ENCODE measurements at regions not wholly inside any gene's neighbourhood (a gene's known extent, or its start where the extent isn't known, plus 50 kb on each side); places are given as distances from the start of the nearest gene placed in this dataset.
"Not testable (repeated sequence)": the region's sequence is repeated elsewhere in the genome, so short reads cannot be mapped to it uniquely, and the experiment has no call there.

GRCh38 chr11:23473782-23474181 lies 613.5 kb upstream of the CCDC179 start:
- no peaks in the 10 kb centered on the region for H3K27me3 ChIP-seq (ENCODE audit: control insufficient read depth, insufficient read depth, low read length)
- TF ChIP-seq CTCF (conservative IDR thresholded peaks at IDR 0.05 in 1 of 2, IDR thresholded peaks at IDR 0.05 in 1 of 2; ENCODE audit: low read depth in 1 of 2, low read length in 2 of 2) (no peak), EZH2 (IDR thresholded peaks at IDR 0.05; ENCODE audit: low read length, missing control alignments) (no peak)
- H3K4me3 ChIP-seq (replicated peaks in 1 of 4; ENCODE audit: control extremely low read depth in 1 of 4, insufficient read depth in 1 of 4, low read depth in 3 of 4, low read length in 4 of 4) = no peak overlapping the region
- H2AFZ ChIP-seq (ENCODE audit: low read length) = no peak overlapping the region
- no peaks in the 10 kb centered on the region for H3K36me3 ChIP-seq (ENCODE audit: control insufficient read depth, insufficient read depth, low read length)
- H3K9me3 ChIP-seq (ENCODE audit: control insufficient read depth, insufficient read depth, low read depth, low read length) = no peaks in the 10 kb centered on the region
- no peaks in the 10 kb centered on the region for H3K79me2 ChIP-seq (ENCODE audit: control insufficient read depth, insufficient read depth, low read length)
- H3K4me2 ChIP-seq (ENCODE audit: extremely low read depth, insufficient read depth, low read length) = no peak overlapping the region
- H3K27ac ChIP-seq (ENCODE audit: insufficient read depth, low read length) = no peak overlapping the region
- no peak overlapping the region for H3K9ac ChIP-seq (ENCODE audit: insufficient read depth, low read length)
- H4K20me1 ChIP-seq (ENCODE audit: control insufficient read depth, extremely low read depth, insufficient read depth, low read length) = no peaks in the 10 kb centered on the region
- DNase-seq (ENCODE audit: low read depth in 2 of 2) = peak in 1 of 2 donors; percentile 40
- H3K4me1 ChIP-seq (ENCODE audit: control insufficient read depth, extremely low read depth, insufficient read depth, low read length) = no peaks in the 10 kb centered on the region

GRCh38 chr11:23480736-23481135 lies 620.5 kb upstream of the CCDC179 start:
- Histone ChIP-seq H3K9ac (ENCODE audit: insufficient read depth, low read length) (no peak overlapping the region), H3K9me3 (ENCODE audit: control insufficient read depth, insufficient read depth, low read depth, low read length) (no peaks in the 10 kb centered on the region), H4K20me1 (ENCODE audit: control insufficient read depth, extremely low read depth, insufficient read depth, low read length) (no peaks in the 10 kb centered on the region), H3K27me3 (ENCODE audit: control insufficient read depth, insufficient read depth, low read length) (no peaks in the 10 kb centered on the region), H2AFZ (ENCODE audit: low read length) (no peak overlapping the region), H3K79me2 (ENCODE audit: control insufficient read depth, insufficient read depth, low read length) (no peaks in the 10 kb centered on the region), H3K4me3 (replicated peaks in 1 of 4; ENCODE audit: control extremely low read depth in 1 of 4, insufficient read depth in 1 of 4, low read depth in 3 of 4, low read length in 4 of 4) (no peak overlapping the region), H3K4me2 (ENCODE audit: extremely low read depth, insufficient read depth, low read length) (no peak overlapping the region), H3K27ac (ENCODE audit: insufficient read depth, low read length) (no peak overlapping the region), H3K36me3 (ENCODE audit: control insufficient read depth, insufficient read depth, low read length) (no peaks in the 10 kb centered on the region), H3K4me1 (ENCODE audit: control insufficient read depth, extremely low read depth, insufficient read depth, low read length) (no peaks in the 10 kb centered on the region)
- no peak for DNase-seq (ENCODE audit: low read depth in 2 of 2)
- TF ChIP-seq EZH2 (IDR thresholded peaks at IDR 0.05; ENCODE audit: low read length, missing control alignments) = no peak
- no peak for TF ChIP-seq CTCF (conservative IDR thresholded peaks at IDR 0.05 in 1 of 2, IDR thresholded peaks at IDR 0.05 in 1 of 2; ENCODE audit: low read depth in 1 of 2, low read length in 2 of 2)

- not testable (repeated sequence) for H3K36me3 ChIP-seq (ENCODE audit: control insufficient read depth, insufficient read depth, low read length); DNase-seq (ENCODE audit: low read depth in 2 of 2); H2AFZ ChIP-seq (ENCODE audit: low read length); H3K27ac ChIP-seq (ENCODE audit: insufficient read depth, low read length); H3K27me3 ChIP-seq (ENCODE audit: control insufficient read depth, insufficient read depth, low read length); H3K9ac ChIP-seq (ENCODE audit: insufficient read depth, low read length); H4K20me1 ChIP-seq (ENCODE audit: control insufficient read depth, extremely low read depth, insufficient read depth, low read length); H3K4me2 ChIP-seq (ENCODE audit: extremely low read depth, insufficient read depth, low read length); H3K9me3 ChIP-seq (ENCODE audit: control insufficient read depth, insufficient read depth, low read depth, low read length); H3K79me2 ChIP-seq (ENCODE audit: control insufficient read depth, insufficient read depth, low read length); H3K4me3 ChIP-seq (replicated peaks in 1 of 4; ENCODE audit: control extremely low read depth in 1 of 4, insufficient read depth in 1 of 4, low read depth in 3 of 4, low read length in 4 of 4); H3K4me1 ChIP-seq (ENCODE audit: control insufficient read depth, extremely low read depth, insufficient read depth, low read length)
These were observed 623.9 kb upstream of the CCDC179 start for GRCh38 chr11:23484146-23484545.

- not testable (repeated sequence) for H3K27ac ChIP-seq (ENCODE audit: insufficient read depth, low read length); H3K4me1 ChIP-seq (ENCODE audit: control insufficient read depth, extremely low read depth, insufficient read depth, low read length); H3K4me3 ChIP-seq (replicated peaks in 1 of 4; ENCODE audit: control extremely low read depth in 1 of 4, insufficient read depth in 1 of 4, low read depth in 3 of 4, low read length in 4 of 4); H3K79me2 ChIP-seq (ENCODE audit: control insufficient read depth, insufficient read depth, low read length); H2AFZ ChIP-seq (ENCODE audit: low read length); H3K27me3 ChIP-seq (ENCODE audit: control insufficient read depth, insufficient read depth, low read length); H4K20me1 ChIP-seq (ENCODE audit: control insufficient read depth, extremely low read depth, insufficient read depth, low read length); H3K9ac ChIP-seq (ENCODE audit: insufficient read depth, low read length); H3K9me3 ChIP-seq (ENCODE audit: control insufficient read depth, insufficient read depth, low read depth, low read length); H3K36me3 ChIP-seq (ENCODE audit: control insufficient read depth, insufficient read depth, low read length); DNase-seq (ENCODE audit: low read depth in 2 of 2); H3K4me2 ChIP-seq (ENCODE audit: extremely low read depth, insufficient read depth, low read length)
These were observed 624.3 kb upstream of the CCDC179 start for GRCh38 chr11:23484618-23485017.
